ENCODE measurements at regions not wholly inside any gene's neighbourhood (a gene's known extent, or its start where the extent isn't known, plus 50 kb on each side); places are given as distances from the start of the nearest gene placed in this dataset.
"Not testable (repeated sequence)": the region's sequence is repeated elsewhere in the genome, so short reads cannot be mapped to it uniquely, and the experiment has no call there.

DNA sequence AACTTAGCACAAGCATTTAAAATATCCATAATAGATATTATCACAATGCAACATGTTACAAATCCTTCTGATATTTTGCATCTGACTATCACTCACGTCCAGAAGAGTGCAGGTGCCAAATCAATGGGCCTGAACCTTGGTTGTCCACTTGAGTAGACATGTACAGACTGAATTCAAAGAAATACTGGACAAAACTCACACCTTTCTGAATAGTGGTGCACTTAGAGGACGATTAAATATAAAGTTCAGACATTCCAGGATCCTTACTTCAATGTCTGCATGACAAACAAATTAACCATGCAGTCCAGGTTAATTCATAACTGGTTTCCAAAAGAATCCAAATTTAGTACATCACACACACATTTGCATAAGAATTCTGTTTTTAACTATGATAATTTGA lies 406.0 kb upstream of the EDA2R start:
- no peak for DNase-seq
- Histone ChIP-seq H3F3A (ENCODE audit: insufficient read depth) (no peaks in the 10 kb centered on the region), H3K79me2 (ENCODE audit: insufficient read depth) (no peaks in the 10 kb centered on the region), H3K9me2 (ENCODE audit: insufficient read depth) (no peaks in the 10 kb centered on the region), H3K9me3 (ENCODE audit: low read depth) (no peaks in the 10 kb centered on the region), H3K9ac (no peak overlapping the region), H3K4me2 (ENCODE audit: unreplicated experiment) (no peak overlapping the region), H3K4me3 (no peak overlapping the region), H3K36me3 (ENCODE audit: low read depth) (no peaks in the 10 kb centered on the region), H3K27ac (no peak overlapping the region), H3K4me1 (ENCODE audit: insufficient read depth) (no peaks in the 10 kb centered on the region), H4K20me1 (ENCODE audit: insufficient read depth) (no peaks in the 10 kb centered on the region), H2AFZ (no peak overlapping the region), H3K27me3 (replicated peaks; ENCODE audit: insufficient read depth) (no peaks in the 10 kb centered on the region)
- WGBS, 2 experiments (ENCODE audit: low coverage in 1 of 2, low lambda C conversion rate in 2 of 2, missing lambda C conversion rate in 2 of 2) = 0 to 6% methylated on average over 2 of the region's 2 CpGs
- TF ChIP-seq EZH2phosphoT487 (IDR thresholded peaks at IDR 0.05; ENCODE audit: insufficient read depth, low read depth) (no peak), EZH2 (IDR thresholded peaks at IDR 0.05; ENCODE audit: insufficient read depth, poor library complexity, severe bottlenecking) (no peak)
- in situ Hi-C loops (cut with MboI) = no loop called here

DNA sequence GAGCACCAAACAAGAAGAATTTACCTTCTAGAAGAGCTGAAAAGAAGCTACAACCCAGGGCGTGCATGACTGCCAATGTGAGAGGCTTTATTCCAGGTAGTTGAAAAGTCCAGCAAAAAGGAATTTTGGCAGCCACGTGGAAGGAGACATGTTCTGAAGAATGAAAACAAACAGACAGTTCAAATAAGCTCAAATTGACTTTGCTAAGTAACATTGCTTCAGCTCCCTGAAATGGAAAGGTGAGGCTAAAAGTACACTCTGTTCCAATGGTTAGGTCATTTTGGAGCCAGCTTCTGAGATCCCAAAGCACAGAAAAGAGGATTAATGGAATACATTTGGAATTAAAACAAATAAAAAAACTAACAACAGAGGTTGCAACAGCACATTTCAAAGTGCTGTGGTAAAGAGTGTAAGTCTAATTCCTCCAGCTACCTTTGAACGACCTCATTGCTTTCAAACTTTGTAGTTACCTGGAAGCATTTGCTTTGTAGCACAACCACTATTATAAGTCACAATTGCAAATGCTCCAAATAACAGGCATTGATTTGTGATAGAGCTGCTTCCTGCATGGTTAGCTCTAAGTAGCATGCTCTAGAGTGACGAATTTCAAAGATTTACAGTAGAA lies 405.3 kb upstream of the EDA2R start:
- no peak for DNase-seq
- no peak overlapping the region for H3K27ac ChIP-seq
- H3F3A ChIP-seq (ENCODE audit: insufficient read depth) = no peaks in the 10 kb centered on the region
- H2AFZ ChIP-seq = no peak overlapping the region
- H4K20me1 ChIP-seq (ENCODE audit: insufficient read depth) = no peaks in the 10 kb centered on the region
- in situ Hi-C loops (cut with MboI) = no loop called here
- H3K4me3 ChIP-seq = no peak overlapping the region
- no peaks in the 10 kb centered on the region for H3K36me3 ChIP-seq (ENCODE audit: low read depth)
- no peaks in the 10 kb centered on the region for H3K79me2 ChIP-seq (ENCODE audit: insufficient read depth)
- no peak for TF ChIP-seq EZH2phosphoT487 (IDR thresholded peaks at IDR 0.05; ENCODE audit: insufficient read depth, low read depth)
- TF ChIP-seq EZH2 (IDR thresholded peaks at IDR 0.05; ENCODE audit: insufficient read depth, poor library complexity, severe bottlenecking) = no peak
- H3K4me1 ChIP-seq (ENCODE audit: insufficient read depth) = no peaks in the 10 kb centered on the region
- H3K9me3 ChIP-seq (ENCODE audit: low read depth) = no peaks in the 10 kb centered on the region
- H3K9ac ChIP-seq = no peak overlapping the region
- no peaks in the 10 kb centered on the region for H3K9me2 ChIP-seq (ENCODE audit: insufficient read depth)
- H3K27me3 ChIP-seq (replicated peaks; ENCODE audit: insufficient read depth) = no peaks in the 10 kb centered on the region
- 0 to 6% methylated on average over 4 of the region's 4 CpGs for WGBS, 2 experiments (ENCODE audit: low coverage in 1 of 2, low lambda C conversion rate in 2 of 2, missing lambda C conversion rate in 2 of 2)
- H3K4me2 ChIP-seq (ENCODE audit: unreplicated experiment) = no peak overlapping the region

DNA sequence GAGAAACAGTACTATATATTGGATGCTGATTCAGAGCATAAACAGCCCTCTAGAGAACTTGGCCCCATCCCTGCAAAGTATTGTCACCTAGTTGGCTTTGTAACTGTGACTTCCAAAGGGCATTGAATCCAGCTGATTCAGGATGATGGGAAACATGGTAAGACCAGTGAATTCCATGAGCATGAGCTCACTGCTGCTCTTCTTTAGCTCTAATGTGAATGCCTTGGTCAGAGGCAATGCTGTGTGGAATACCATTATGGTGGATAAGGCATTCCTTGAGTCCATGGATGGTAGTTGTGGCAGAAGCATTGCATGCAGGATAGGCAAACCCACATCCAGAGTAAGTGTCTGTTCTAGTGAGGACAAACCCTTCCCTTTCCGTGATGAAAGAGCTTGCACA lies 365.6 kb upstream of the EDA2R start:
- H3K9ac ChIP-seq = no peak overlapping the region
- no peak for TF ChIP-seq EZH2phosphoT487 (IDR thresholded peaks at IDR 0.05; ENCODE audit: insufficient read depth, low read depth)
- TF ChIP-seq EZH2 (IDR thresholded peaks at IDR 0.05; ENCODE audit: insufficient read depth, poor library complexity, severe bottlenecking) = no peak
- H3K4me1 ChIP-seq (ENCODE audit: insufficient read depth) = no peaks in the 10 kb centered on the region
- H3K36me3 ChIP-seq (ENCODE audit: low read depth) = no peaks in the 10 kb centered on the region
- no peaks in the 10 kb centered on the region for H3K9me2 ChIP-seq (ENCODE audit: insufficient read depth)
- no peak overlapping the region for H3K27ac ChIP-seq
- H3K4me2 ChIP-seq (ENCODE audit: unreplicated experiment) = no peak overlapping the region
- no peaks in the 10 kb centered on the region for H3K9me3 ChIP-seq (ENCODE audit: low read depth)
- H3K79me2 ChIP-seq (ENCODE audit: insufficient read depth) = no peaks in the 10 kb centered on the region
- H3K27me3 ChIP-seq (replicated peaks; ENCODE audit: insufficient read depth) = no peaks in the 10 kb centered on the region
- in situ Hi-C loops (cut with MboI) = no loop called here
- no peaks in the 10 kb centered on the region for H4K20me1 ChIP-seq (ENCODE audit: insufficient read depth)
- 0 to 27% methylated on average over 1 of the region's 1 CpG for WGBS, 2 experiments (ENCODE audit: low coverage in 1 of 2, low lambda C conversion rate in 2 of 2, missing lambda C conversion rate in 2 of 2)
- H3F3A ChIP-seq (ENCODE audit: insufficient read depth) = no peaks in the 10 kb centered on the region
- no peak overlapping the region for H3K4me3 ChIP-seq
- no peak for DNase-seq
- H2AFZ ChIP-seq = no peak overlapping the region

DNA sequence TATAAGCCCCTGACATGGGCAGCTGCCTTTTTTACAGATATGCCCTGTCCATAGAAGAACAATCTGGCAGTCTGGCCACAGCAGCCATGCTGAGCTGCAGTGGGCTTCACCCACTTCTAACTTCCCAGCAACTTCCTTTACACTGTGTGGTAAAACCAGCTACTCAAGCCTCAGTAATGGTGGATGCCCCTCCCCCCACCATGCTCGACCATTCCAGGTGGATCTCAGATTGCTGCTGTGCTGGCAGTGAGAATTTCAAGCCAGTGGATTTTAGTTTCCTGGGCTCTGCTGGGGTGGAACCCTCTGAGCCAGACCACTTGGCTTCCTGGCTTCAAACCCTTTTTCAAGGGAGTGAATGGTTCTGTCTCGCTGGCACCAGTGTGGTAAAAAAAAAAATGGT lies 355.9 kb upstream of the EDA2R start:
- H3K4me1 ChIP-seq (ENCODE audit: insufficient read depth) = no peaks in the 10 kb centered on the region
- H3K27ac ChIP-seq = no peak overlapping the region
- H3K9me2 ChIP-seq (ENCODE audit: insufficient read depth) = no peaks in the 10 kb centered on the region
- no peaks in the 10 kb centered on the region for H3K79me2 ChIP-seq (ENCODE audit: insufficient read depth)
- H3K4me2 ChIP-seq (ENCODE audit: unreplicated experiment) = no peak overlapping the region
- H2AFZ ChIP-seq = no peak overlapping the region
- no peak overlapping the region for H3K9ac ChIP-seq
- TF ChIP-seq EZH2 (IDR thresholded peaks at IDR 0.05; ENCODE audit: insufficient read depth, poor library complexity, severe bottlenecking) (no peak), EZH2phosphoT487 (IDR thresholded peaks at IDR 0.05; ENCODE audit: insufficient read depth, low read depth) (no peak)
- in situ Hi-C loops (cut with MboI) = no loop called here
- H4K20me1 ChIP-seq (ENCODE audit: insufficient read depth) = no peaks in the 10 kb centered on the region
- no peaks in the 10 kb centered on the region for H3K9me3 ChIP-seq (ENCODE audit: low read depth)
- DNase-seq = no peak
- no peaks in the 10 kb centered on the region for H3K27me3 ChIP-seq (replicated peaks; ENCODE audit: insufficient read depth)
- H3K36me3 ChIP-seq (ENCODE audit: low read depth) = no peaks in the 10 kb centered on the region
- no peaks in the 10 kb centered on the region for H3F3A ChIP-seq (ENCODE audit: insufficient read depth)
- 29% methylated on average over 2 of the region's 2 CpGs; no CpG with 5 or more reads in 1 of the 2 experiments for WGBS, 2 experiments (ENCODE audit: low coverage in 1 of 2, low lambda C conversion rate in 2 of 2, missing lambda C conversion rate in 2 of 2)
- H3K4me3 ChIP-seq = no peak overlapping the region

DNA sequence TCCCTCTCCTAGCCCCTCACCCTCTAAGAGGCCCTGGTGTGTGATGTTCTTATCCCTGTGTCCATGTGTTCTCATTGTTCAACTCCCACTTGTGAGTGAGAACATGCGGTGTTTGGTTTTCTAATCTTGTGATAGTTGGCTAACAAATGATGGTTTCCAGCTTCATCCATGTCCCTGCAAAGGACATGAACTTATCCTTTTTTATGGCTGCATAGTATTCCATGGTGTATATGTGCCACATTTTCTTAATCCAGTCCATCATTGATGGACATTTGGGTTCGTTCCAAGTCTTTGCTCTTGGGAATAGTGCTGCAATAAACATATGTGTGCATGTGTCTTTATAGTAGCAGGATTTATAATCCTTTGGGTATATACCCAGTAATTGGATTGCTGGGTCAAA lies 353.2 kb upstream of the EDA2R start:
- DNase-seq; H3K9ac ChIP-seq; H4K20me1 ChIP-seq (ENCODE audit: insufficient read depth); H3K4me3 ChIP-seq; H3K9me3 ChIP-seq (ENCODE audit: low read depth); H3K27ac ChIP-seq; H3K4me2 ChIP-seq (ENCODE audit: unreplicated experiment); H3K79me2 ChIP-seq (ENCODE audit: insufficient read depth); H3K4me1 ChIP-seq (ENCODE audit: insufficient read depth); in situ Hi-C loops (cut with MboI); H3K36me3 ChIP-seq (ENCODE audit: low read depth); H3F3A ChIP-seq (ENCODE audit: insufficient read depth); H2AFZ ChIP-seq; H3K27me3 ChIP-seq (replicated peaks; ENCODE audit: insufficient read depth); H3K9me2 ChIP-seq (ENCODE audit: insufficient read depth): not testable (repeated sequence)
- WGBS, 2 experiments (ENCODE audit: low coverage in 1 of 2, low lambda C conversion rate in 2 of 2, missing lambda C conversion rate in 2 of 2) = 48 to 52% methylated on average over 2 of the region's 2 CpGs
